H1 (cell line): ENCODE measurements at regions not wholly inside any gene's neighbourhood (a gene's known extent, or its start where the extent isn't known, plus 50 kb on each side); places are given as distances from the start of the nearest gene placed in this dataset.

ENCODE experiments used
- ATF3 ChIP-seq: IDR thresholded peaks from 2 replicates; pipeline ENCODE4 v1.6.1; 2011; ENCODE audit warnings: low read depth, mild to moderate bottlenecking, low read length; ENCODE audit not compliant: insufficient read depth
- CHD7 ChIP-seq: fragments of 300-600 bp; sonication (generic); IDR thresholded peaks from 2 replicates; pipeline ENCODE4 v1.7.1; 2012; ENCODE audit warnings: low read length, moderate library complexity, mild to moderate bottlenecking, inconsistent platforms; ENCODE audit not compliant: insufficient replicate concordance
- CTCF ChIP-seq, 3 experiments: IDR thresholded peaks; 1 replicate in 2 of 3; 2 replicates in 1 of 3; pipeline versions ENCODE4 v1.5.1 to v1.6.1; 2011; ENCODE audit warnings: low read length in 3 of 3, mild to moderate bottlenecking in 3 of 3, inconsistent platforms in 2 of 3, low read depth in 1 of 3, moderate library complexity in 1 of 3; ENCODE audit not compliant: insufficient read depth in 1 of 3; ENCODE audit errors: control extremely low read depth in 1 of 3
- JUND ChIP-seq: IDR thresholded peaks from 2 replicates; pipeline ENCODE4 v1.6.1; 2011; ENCODE audit warnings: mild to moderate bottlenecking, improper control_type of control experiment, low read length
- MAX ChIP-seq: IDR thresholded peaks from 2 replicates; pipeline ENCODE4 v1.6.1; 2012; ENCODE audit warnings: inconsistent platforms
- RBBP5 ChIP-seq: IDR thresholded peaks from 2 replicates; pipeline ENCODE4 v1.7.1; 2012; ENCODE audit warnings: low read depth, mild to moderate bottlenecking, inconsistent platforms, low read length, moderate library complexity, borderline replicate concordance
- SRF ChIP-seq: IDR thresholded peaks from 2 replicates; pipeline ENCODE4 v1.6.1; 2011; ENCODE audit warnings: mild to moderate bottlenecking, low read depth, low read length, moderate library complexity
- TCF12 ChIP-seq: IDR thresholded peaks from 2 replicates; pipeline ENCODE4 v1.6.1; 2011; ENCODE audit warnings: low read depth, mild to moderate bottlenecking, low read length

- no peak for TF ChIP-seq CTCF (IDR thresholded peaks at IDR 0.05; ENCODE audit: control extremely low read depth in 1 of 3, insufficient read depth in 1 of 3, low read depth in 1 of 3, low read length in 3 of 3)
- no peak for TF ChIP-seq SRF
- no peak for TF ChIP-seq CHD7
- no peak for TF ChIP-seq JUND
- TF ChIP-seq ATF3 = no peak
- TF ChIP-seq MAX = no peak
- TF ChIP-seq RBBP5 = no peak
- no peak for TF ChIP-seq TCF12
Observed at GRCh38 chr15:97761110-97761509, 199.4 kb upstream of the ARRDC4 start (continued).
